LNCaP clone FGC (cell line): ENCODE measurements at regions not wholly inside any gene's neighbourhood (a gene's known extent, or its start where the extent isn't known, plus 50 kb on each side); places are given as distances from the start of the nearest gene placed in this dataset.

Experiments
- DNase-seq: peaks from one replicate; pipeline ENCODE4 v3.0.0-alpha.2; 2011; ENCODE audit warnings: low read depth
- H3K4me3 ChIP-seq: 2 replicates; pipeline ENCODE4 v1.5.1; 2011; ENCODE audit warnings: mild to moderate bottlenecking, low read depth, low read length, control low read depth
- CTCF ChIP-seq: IDR thresholded peaks from 2 replicates; pipeline ENCODE4 v1.5.1; 2012; ENCODE audit warnings: mild to moderate bottlenecking; ENCODE audit not compliant: control insufficient read depth, insufficient read depth; ENCODE audit errors: extremely low read depth

GRCh38 chr15:38898236-38898635 lies 333.6 kb upstream of the RASGRP1 start:
- TF ChIP-seq CTCF = no peak
- H3K4me3 ChIP-seq = no peak overlapping the region
- no peak for DNase-seq

- no peak for DNase-seq
- no peak for TF ChIP-seq CTCF
- no peak overlapping the region for H3K4me3 ChIP-seq
These were observed 334.7 kb upstream of the RASGRP1 start for GRCh38 chr15:38899300-38899699.

- TF ChIP-seq CTCF = no peak
- no peak overlapping the region for H3K4me3 ChIP-seq
- DNase-seq = no peak
These were observed 339.7 kb upstream of the RASGRP1 start for GRCh38 chr15:38904298-38904697.

GRCh38 chr15:38905632-38906031 lies 341.0 kb upstream of the RASGRP1 start:
- TF ChIP-seq CTCF = no peak
- H3K4me3 ChIP-seq = no peak overlapping the region
- no peak for DNase-seq

- no peak for TF ChIP-seq CTCF
These were observed 356.4 kb upstream of the RASGRP1 start for GRCh38 chr15:38920966-38921365.

GRCh38 chr15:38921471-38921870 lies 356.9 kb upstream of the RASGRP1 start:
- no peak overlapping the region for H3K4me3 ChIP-seq
- no peak for DNase-seq
- no peak for TF ChIP-seq CTCF

More at GRCh38 chr15:38920966-38921365, 356.4 kb upstream of the RASGRP1 start:
- H3K4me3 ChIP-seq = no peak overlapping the region
- DNase-seq = no peak

- DNase-seq = no peak
- no peak overlapping the region for H3K4me3 ChIP-seq
- no peak for TF ChIP-seq CTCF
These were observed 363.8 kb upstream of the RASGRP1 start for GRCh38 chr15:38928431-38928830.
